Fibroblast of the aortic adventitia (primary cell): ENCODE measurements at regions not wholly inside any gene's neighbourhood (a gene's known extent, or its start where the extent isn't known, plus 50 kb on each side); places are given as distances from the start of the nearest gene placed in this dataset.

Experiments
- DNase-seq: peaks from one replicate; pipeline ENCODE4 v3.0.0-alpha.2; 2010; ENCODE audit warnings: low read depth
- H3K4me3 ChIP-seq: 2 replicates; pipeline ENCODE4 v1.5.1; 2011; ENCODE audit warnings: low read depth, mild to moderate bottlenecking, control low read depth, low read length, moderate library complexity
- CTCF ChIP-seq: IDR thresholded peaks from 2 replicates; pipeline ENCODE4 v1.5.1; 2011; ENCODE audit warnings: mild to moderate bottlenecking, low read length, control low read depth, inconsistent platforms; ENCODE audit not compliant: insufficient read depth

GRCh38 chr20:19893356-19893755, 123.8 kb upstream of the NAA20 start:
- H3K4me3 ChIP-seq: no peak overlapping the region
- no peak for DNase-seq
- no peak for TF ChIP-seq CTCF

GRCh38 chr20:19895761-19896160, 121.4 kb upstream of the NAA20 start:
- no peak for TF ChIP-seq CTCF
- DNase-seq: no peak
- no peak overlapping the region for H3K4me3 ChIP-seq

DNA sequence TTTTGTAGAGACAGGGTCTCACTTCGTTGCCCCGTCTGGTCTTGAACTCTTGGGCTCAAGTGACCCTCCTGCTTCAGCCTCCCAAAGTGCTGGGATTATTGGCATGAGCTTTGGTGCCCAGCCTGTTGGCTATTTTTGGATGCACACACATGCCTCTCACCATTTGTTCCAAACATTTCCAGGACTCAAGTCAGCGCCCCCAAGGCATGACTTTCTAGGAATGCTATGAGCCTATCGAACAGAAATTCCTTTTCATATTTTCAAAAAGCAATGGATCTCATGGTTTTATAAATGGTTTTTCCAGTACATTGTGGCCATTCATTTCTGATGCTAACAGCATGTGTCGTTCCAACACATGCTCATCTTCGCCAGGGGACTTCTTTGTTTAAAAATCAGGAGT, 119.3 kb upstream of the NAA20 start:
- DNase-seq: no peak
- no peak overlapping the region for H3K4me3 ChIP-seq
- no peak for TF ChIP-seq CTCF

DNA sequence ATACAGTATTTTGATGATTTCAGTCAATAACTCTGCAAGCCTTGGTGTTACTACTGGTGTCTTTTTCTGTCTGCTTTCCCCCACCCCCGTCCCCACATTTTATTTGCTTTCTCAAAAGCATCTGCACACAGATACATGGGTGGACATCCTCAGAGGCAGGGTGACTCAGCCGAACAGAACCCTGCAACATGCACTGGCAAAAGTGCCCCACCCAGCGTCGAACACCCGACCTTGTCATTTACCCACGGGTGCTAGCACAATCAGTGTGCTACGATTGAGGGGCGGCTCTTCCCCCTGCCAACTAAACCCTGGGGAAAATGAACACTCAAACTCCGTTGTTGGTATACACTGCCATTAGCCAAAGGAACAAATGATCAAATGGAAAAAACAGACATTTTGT, 115.9 kb upstream of the NAA20 start:
- no peak for TF ChIP-seq CTCF
- no peak overlapping the region for H3K4me3 ChIP-seq
- no peak for DNase-seq

- H3K4me3 ChIP-seq: no peak overlapping the region
- no peak for DNase-seq
- TF ChIP-seq CTCF: no peak
Observed at GRCh38 chr20:19903168-19903811, 113.9 kb upstream of the NAA20 start.

- DNase-seq: no peak
- no peak for TF ChIP-seq CTCF
Observed at GRCh38 chr20:19907326-19908056, 109.7 kb upstream of the NAA20 start.

GRCh38 chr20:19908576-19908975, 108.6 kb upstream of the NAA20 start:
- TF ChIP-seq CTCF: no peak
- H3K4me3 ChIP-seq: no peak overlapping the region
- DNase-seq: no peak

More at GRCh38 chr20:19907326-19908056, 109.7 kb upstream of the NAA20 start:
- no peak overlapping the region for H3K4me3 ChIP-seq
